ENCODE measurements at regions not wholly inside any gene's neighbourhood (a gene's known extent, or its start where the extent isn't known, plus 50 kb on each side); places are given as distances from the start of the nearest gene placed in this dataset.

GRCh38 chr13:58474581-58474980 lies 843.0 kb downstream of the PCDH17 start:
- Histone ChIP-seq H3K27me3 (ENCODE audit: insufficient read depth) (no peaks in the 10 kb centered on the region), H3K27ac (ENCODE audit: low read depth in 2 of 2, low read length in 1 of 2) (no peak overlapping the region), H3F3A (replicated peaks; ENCODE audit: insufficient read depth) (no peaks in the 10 kb centered on the region), H3K9ac (no peak overlapping the region), H3K4me3 (ENCODE audit: low read depth in 2 of 2, low read length in 1 of 2) (no peak overlapping the region), H3K79me2 (ENCODE audit: insufficient read depth) (no peaks in the 10 kb centered on the region), H3K9me2 (no peaks in the 10 kb centered on the region), H3K36me3 (replicated peaks in 1 of 2; ENCODE audit: control insufficient read depth in 1 of 2, insufficient read depth in 2 of 2, low read length in 1 of 2) (no peaks in the 10 kb centered on the region), H4K20me1 (ENCODE audit: insufficient read depth) (no peaks in the 10 kb centered on the region), H2AFZ (ENCODE audit: low read depth) (no peak overlapping the region), H3K4me1 (ENCODE audit: control insufficient read depth in 1 of 2, insufficient read depth in 2 of 2, low read depth in 1 of 2, low read length in 1 of 2) (no peaks in the 10 kb centered on the region), H3K9me3 (no peaks in the 10 kb centered on the region), H3K4me2 (no peak overlapping the region)
- ChIA-PET POLR2A (no interaction called here), CTCF (no interaction called here)
- TF ChIP-seq SMC3 (IDR thresholded peaks at IDR 0.05; ENCODE audit: low read depth, low read length) = no peak
- no peak for TF ChIP-seq CHD2 (IDR thresholded peaks at IDR 0.05; ENCODE audit: low read length, partially characterized antibody)
- TF ChIP-seq GATA2 (CRISPR knock-in tag; IDR thresholded peaks at IDR 0.05) = no peak
- no peak for TF ChIP-seq ELF1 (IDR thresholded peaks at IDR 0.05)
- no peak for TF ChIP-seq ZBTB33 (IDR thresholded peaks at IDR 0.05; ENCODE audit: borderline replicate concordance, low read depth)
- no peak for TF ChIP-seq EP300 (IDR thresholded peaks at IDR 0.05; ENCODE audit: borderline replicate concordance in 1 of 2, low read depth in 1 of 2, low read length in 1 of 2)
- TF ChIP-seq TAF1 (IDR thresholded peaks at IDR 0.05; ENCODE audit: borderline replicate concordance, low read depth, low read length) = no peak
- no peak for TF ChIP-seq GABPA (IDR thresholded peaks at IDR 0.05; ENCODE audit: low read depth)
- TF ChIP-seq MXI1 (IDR thresholded peaks at IDR 0.05; ENCODE audit: low read depth, low read length) = no peak
- no peak for TF ChIP-seq TEAD4 (IDR thresholded peaks at IDR 0.05; ENCODE audit: borderline replicate concordance, insufficient read depth)
- no peak for TF ChIP-seq JUND (IDR thresholded peaks at IDR 0.05)
- TF ChIP-seq REST (IDR thresholded peaks at IDR 0.05; ENCODE audit: low read depth, low read length) = no peak
- TF ChIP-seq SIN3A (IDR thresholded peaks at IDR 0.05; ENCODE audit: borderline replicate concordance, low read depth, low read length) = no peak
- no peak for TF ChIP-seq RFX5 (IDR thresholded peaks at IDR 0.05; ENCODE audit: low read length)
- no peak for TF ChIP-seq PBX3 (IDR thresholded peaks at IDR 0.05)
- no peak for TF ChIP-seq RXRA (IDR thresholded peaks at IDR 0.05; ENCODE audit: borderline replicate concordance, low read depth)
- no peak for TF ChIP-seq EZH2phosphoT487 (IDR thresholded peaks at IDR 0.05; ENCODE audit: borderline replicate concordance, low read depth)
- no peak for TF ChIP-seq IRF3 (IDR thresholded peaks at IDR 0.05; ENCODE audit: low read depth, low read length)
- no peak for TF ChIP-seq CTCF (IDR thresholded peaks at IDR 0.05)
- DNase-seq = no peak
